IPS DF 4.7 (cell line): ENCODE measurements at regions not wholly inside any gene's neighbourhood (a gene's known extent, or its start where the extent isn't known, plus 50 kb on each side); places are given as distances from the start of the nearest gene placed in this dataset.

ENCODE experiments used
- DNase-seq: peaks from one replicate; pipeline ENCODE4 v3.0.0-alpha.2; 2013; ENCODE audit warnings: low spot score; ENCODE audit errors: extremely low read depth

DNA sequence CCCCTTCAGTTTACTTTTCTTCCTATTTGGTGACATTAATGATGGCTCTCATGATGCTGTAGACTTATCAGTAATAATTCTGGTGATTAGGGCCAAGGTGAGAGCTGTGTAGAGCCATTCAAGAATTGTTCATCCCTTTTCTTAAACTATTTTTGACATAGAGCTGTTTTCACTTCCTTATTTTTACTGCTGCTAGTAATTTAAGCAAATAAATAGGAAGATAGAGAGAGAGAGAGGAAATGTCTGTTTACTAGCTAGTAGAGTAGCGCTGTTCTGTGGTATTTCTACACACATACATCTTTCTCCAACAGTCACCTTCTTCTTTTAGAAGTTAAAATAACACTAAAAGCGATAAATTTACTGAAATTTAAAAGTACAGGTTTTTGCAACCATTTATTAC lies 678.0 kb upstream of the ZP4 start:
- DNase-seq, result no peak

- DNase-seq, result no peak
These were observed 671.6 kb upstream of the ZP4 start for GRCh38 chr1:238562341-238562740.

DNA sequence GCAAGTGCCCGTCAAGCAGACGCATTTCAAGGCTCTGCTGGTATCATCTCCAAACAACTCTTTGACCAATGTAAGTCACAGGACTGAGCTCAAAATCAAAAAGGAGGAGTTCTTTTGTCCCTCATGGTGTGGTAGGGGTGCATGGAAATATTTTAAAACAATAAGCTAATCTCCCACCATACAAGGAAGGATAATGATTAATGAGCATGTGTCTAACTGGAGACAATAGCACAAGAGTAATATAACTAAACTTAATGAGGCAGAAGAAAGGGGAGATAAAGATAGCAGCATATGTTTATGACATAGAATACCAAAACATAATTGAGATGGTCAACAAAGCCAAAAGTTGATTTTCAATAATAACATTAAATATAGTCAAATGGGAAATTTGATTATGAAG lies 668.0 kb upstream of the ZP4 start:
- DNase-seq, result no peak

- DNase-seq, result no peak
These were observed 667.4 kb upstream of the ZP4 start for GRCh38 chr1:238558156-238558555.

GRCh38 chr1:238552271-238552670 lies 661.5 kb upstream of the ZP4 start:
- no peak for DNase-seq

- DNase-seq, result no peak
These were observed 658.4 kb upstream of the ZP4 start for GRCh38 chr1:238549137-238549536.

GRCh38 chr1:238546118-238546517 lies 655.4 kb upstream of the ZP4 start:
- DNase-seq, result no peak

GRCh38 chr1:238537641-238538040 lies 646.9 kb upstream of the ZP4 start:
- DNase-seq, result no peak

- DNase-seq, result no peak
These were observed 639.6 kb upstream of the ZP4 start for GRCh38 chr1:238530209-238530851.

DNA sequence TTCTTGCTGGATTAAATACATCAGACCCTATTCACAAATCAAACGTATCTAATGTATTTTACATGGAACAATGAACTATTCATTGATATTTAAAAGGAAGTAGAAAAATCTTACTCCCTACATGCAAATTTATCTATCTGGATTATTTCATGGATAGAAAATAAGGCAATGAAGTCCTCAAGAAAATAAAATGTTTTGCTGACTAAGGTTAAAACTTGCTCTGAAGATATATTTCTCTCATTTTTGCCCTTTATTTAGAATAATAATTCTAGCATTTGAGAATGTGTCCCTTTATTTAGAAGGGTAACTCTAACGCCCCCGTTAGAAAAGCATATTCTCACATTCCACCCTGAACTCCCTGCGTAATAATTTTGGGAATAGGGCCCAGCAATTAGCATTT lies 627.0 kb upstream of the ZP4 start:
- DNase-seq, result no peak

- DNase-seq, result no peak
These were observed 610.6 kb upstream of the ZP4 start for GRCh38 chr1:238501290-238501689.

DNA sequence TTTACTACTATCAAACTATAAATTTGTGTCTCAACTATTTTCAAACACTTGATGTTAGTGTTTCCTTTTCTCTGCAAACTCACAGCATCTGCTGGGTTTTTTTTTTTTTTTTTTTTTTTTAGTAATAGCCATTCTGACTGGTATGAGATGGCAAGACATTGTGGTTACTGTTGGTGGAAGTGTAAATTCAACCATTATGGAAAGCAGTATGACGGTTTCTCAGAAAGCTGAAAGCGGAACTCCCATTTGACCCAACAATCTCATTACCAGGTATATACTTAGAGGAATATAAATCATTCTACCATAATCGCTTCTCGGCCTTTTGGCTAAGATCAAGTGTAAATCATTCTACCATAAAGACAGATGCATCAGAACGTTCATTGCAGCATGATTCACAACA lies 608.3 kb upstream of the ZP4 start:
- DNase-seq, result no peak

DNA sequence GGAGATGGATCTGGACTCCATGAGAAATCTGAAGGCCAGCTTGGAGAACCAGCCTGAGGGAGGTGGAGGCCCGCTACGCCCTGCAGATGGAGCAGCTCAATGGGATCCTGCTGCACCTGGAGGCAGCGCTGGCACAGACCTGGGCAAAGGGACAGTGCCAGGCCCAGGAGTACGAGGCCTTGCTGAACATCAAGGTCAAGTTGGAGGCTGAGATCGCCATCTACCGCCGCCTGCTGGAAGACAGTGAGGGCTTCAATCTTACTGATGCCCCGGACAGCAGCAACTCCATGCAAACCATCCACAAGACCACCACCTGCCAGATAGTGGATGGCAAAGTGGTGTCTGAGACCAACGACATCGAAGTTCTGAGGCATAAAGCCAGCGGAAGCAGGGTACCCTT lies 601.5 kb upstream of the ZP4 start:
- no peak for DNase-seq

GRCh38 chr1:238491265-238491664 lies 600.5 kb upstream of the ZP4 start:
- no peak for DNase-seq

DNA sequence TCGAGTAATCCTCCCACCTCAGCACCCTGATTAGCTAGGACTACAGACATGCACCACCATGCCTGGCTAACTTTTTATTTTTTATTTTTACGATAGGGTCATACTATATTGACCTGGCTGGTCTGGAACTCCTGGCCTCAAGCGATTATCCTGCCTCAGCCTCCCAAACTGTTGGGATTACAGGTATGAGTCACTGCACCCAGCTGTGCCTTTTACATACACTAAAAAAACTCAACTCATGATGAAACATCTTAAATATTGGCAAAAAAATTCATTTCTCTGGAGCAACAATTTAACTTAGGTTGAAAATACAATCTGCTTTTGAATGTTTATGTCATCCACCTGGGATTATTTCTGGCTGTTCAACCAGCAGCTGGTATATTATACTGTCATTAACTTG lies 598.3 kb upstream of the ZP4 start:
- no peak for DNase-seq

DNA sequence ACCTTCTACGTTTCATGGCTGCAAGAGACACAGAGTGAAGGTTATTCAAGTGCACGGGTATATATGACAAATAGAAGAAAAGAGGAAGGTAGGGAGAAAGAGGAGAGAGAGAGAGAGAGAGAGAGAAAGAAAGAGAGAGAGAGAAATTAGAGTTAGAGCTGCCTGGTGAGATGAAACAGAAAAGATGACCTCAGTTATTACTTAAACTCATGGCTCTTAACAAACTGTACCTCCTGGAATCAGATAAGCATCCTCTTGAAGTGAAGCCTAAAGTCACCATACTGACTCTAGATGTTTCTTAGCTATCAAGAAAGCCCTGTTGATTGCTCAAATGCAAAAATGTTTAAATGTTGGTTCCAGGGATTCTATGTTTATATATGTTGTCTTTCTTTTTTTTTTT lies 597.7 kb upstream of the ZP4 start:
- DNase-seq, result no peak

DNA sequence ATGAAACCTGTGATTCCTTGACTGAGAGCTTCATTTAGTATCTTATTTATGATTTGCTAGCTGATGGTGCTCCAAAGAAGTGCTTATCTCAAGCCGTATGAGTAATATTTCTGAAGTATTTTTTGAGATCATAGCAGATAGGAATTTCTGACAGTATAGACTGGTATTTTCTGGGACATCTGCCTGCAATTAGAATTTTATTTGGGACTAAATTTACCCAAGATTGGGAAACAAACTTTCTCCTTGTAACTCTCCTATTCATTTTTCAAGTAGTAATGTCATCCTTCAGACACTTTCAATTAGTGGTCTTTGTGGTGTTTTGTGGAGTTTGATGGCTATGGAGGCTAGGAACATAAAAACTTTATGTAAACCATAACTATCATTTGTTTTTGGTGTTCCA lies 597.2 kb upstream of the ZP4 start:
- DNase-seq, result no peak

DNA sequence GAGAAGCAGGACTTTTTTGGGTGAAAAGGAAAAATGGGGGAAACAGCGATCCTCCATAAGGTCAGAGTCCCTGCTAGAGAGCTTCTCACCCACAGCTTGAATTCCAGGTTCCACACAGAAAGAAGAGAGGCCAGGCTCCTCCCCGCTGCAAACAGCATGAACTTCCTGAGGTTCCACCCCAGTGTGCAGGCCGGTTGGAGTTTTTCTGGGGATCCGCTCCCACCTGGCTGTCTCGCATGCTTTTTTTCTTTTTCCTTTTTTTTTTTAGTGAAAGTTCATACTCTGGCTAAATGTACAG lies 595.1 kb upstream of the ZP4 start:
- peak; percentile 19 for DNase-seq

DNA sequence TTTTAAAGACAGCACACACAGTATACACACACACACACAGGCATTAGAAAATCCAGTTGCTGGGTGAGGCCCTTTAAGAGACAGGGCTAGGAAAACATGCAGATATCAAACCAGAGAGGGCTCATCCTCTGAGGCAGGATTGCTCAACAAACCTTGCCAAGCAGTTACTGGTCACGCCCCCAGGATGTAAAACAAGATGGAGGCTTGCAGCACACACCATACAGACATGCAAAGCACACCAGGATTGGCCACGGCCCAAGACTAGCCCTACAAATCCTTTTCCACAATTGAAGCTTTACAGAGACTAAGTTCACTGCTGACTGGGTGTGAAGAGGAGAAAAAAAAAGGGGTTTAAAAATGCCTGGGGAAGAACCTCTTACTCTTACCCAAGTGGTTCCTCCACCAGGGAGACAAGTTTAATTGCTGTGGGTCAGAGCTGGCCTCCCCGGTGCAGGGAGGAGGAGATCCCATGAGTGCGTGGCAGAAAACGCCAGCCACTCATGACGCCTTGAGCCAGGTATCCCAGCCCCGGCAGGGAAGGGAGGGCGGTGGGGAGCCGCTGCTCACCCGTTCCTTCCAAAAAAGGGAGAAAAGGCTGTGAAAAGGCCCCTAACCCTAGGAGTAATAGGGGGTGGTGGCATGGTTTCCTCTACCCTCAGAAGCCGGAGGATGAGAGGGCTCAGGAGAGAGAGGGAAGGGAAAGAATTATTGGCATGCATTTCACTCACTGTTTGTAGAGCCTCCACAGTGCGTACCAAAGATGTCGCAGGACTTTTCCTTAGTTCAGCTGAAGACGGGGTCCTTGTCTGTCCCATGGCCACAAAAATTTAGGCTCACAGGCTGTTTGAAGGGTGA lies 594.6 kb upstream of the ZP4 start:
- no peak for DNase-seq

DNA sequence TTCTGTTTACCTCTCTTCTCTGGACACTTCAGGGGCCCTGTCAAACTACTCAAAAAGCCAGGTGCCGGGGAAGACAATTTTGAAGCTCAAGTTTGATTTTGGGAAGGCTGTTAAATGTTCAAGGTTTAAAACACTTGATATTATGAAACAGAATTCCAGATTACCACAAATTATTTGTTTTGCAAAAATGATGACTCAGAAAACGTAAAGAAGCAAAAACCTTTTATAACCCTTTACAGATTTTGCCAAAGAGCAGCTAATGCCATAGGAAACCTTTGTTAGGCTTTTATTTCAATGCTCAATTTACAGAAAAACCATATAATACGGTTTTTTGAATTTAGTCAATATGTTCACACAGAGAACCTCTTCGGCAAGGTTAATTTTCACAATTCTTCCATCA lies 593.4 kb upstream of the ZP4 start:
- no peak for DNase-seq

DNA sequence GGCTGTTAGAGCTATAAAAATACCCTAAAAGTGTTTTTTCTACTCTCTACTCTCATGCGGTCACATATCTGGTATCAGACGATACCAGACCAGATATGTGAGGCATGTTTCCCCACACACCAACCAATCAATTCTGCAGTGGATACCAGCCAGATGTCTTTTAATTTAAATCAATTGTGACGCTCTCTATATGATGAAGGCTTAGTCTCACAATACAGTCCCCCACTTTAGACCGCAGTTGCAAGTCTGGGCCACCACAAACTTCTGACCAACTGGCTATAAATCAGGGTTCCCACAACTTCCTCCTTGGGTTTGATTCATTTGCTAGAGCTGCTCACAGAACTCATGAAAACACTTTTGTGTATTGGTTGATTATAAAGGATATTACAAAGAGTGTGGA lies 586.1 kb upstream of the ZP4 start:
- no peak for DNase-seq

GRCh38 chr1:238475712-238476111 lies 585.0 kb upstream of the ZP4 start:
- no peak for DNase-seq

- no peak for DNase-seq
These were observed 583.5 kb upstream of the ZP4 start for GRCh38 chr1:238474263-238474662.
